ENCODE measurements at regions not wholly inside any gene's neighbourhood (a gene's known extent, or its start where the extent isn't known, plus 50 kb on each side); places are given as distances from the start of the nearest gene placed in this dataset.

GRCh38 chr4:175234162-175234561, 316.0 kb downstream of the ADAM29 start:
- TF ChIP-seq POLR2A (IDR thresholded peaks at IDR 0.05) (no peak), CTCF (IDR thresholded peaks at IDR 0.05) (no peak)

All from tibial nerve (tissue), 3 donors.